ENCODE measurements at regions not wholly inside any gene's neighbourhood (a gene's known extent, or its start where the extent isn't known, plus 50 kb on each side); places are given as distances from the start of the nearest gene placed in this dataset.

DNA sequence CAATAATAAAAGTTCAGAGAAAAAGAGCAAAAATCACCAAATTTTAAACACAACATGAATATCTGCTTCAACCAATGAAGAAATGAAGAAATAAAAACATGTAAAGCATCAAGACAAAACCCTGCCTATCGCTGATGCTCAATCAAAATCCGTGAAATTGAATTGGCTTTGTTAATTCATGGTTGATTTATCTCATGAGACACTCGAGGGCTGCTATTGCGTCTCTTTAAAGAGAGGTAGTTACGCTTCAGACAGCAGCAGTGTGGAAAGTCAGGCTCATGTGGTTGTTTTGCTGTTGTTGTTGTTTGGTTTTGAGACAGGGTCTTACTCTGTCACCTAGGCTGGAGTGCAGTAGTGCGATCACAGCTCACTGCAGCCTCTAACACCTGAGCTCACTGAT lies 65.5 kb upstream of the RGS7 start:
- TF ChIP-seq, protein P1, sequence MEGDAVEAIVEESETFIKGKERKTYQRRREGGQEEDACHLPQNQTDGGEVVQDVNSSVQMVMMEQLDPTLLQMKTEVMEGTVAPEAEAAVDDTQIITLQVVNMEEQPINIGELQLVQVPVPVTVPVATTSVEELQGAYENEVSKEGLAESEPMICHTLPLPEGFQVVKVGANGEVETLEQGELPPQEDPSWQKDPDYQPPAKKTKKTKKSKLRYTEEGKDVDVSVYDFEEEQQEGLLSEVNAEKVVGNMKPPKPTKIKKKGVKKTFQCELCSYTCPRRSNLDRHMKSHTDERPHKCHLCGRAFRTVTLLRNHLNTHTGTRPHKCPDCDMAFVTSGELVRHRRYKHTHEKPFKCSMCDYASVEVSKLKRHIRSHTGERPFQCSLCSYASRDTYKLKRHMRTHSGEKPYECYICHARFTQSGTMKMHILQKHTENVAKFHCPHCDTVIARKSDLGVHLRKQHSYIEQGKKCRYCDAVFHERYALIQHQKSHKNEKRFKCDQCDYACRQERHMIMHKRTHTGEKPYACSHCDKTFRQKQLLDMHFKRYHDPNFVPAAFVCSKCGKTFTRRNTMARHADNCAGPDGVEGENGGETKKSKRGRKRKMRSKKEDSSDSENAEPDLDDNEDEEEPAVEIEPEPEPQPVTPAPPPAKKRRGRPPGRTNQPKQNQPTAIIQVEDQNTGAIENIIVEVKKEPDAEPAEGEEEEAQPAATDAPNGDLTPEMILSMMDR (IDR thresholded peaks at IDR 0.05; ENCODE audit: low read depth, low read length): no peak
- no peak for TF ChIP-seq EZH2phosphoT487 (IDR thresholded peaks at IDR 0.05; ENCODE audit: low read depth)

Measured in OCI-LY3 (cell line).